NCI-H82 treated with DMSO at 0.1 percent for 48 hours (cell line): ENCODE measurements at regions not wholly inside any gene's neighbourhood (a gene's known extent, or its start where the extent isn't known, plus 50 kb on each side); places are given as distances from the start of the nearest gene placed in this dataset.
A peak's percentile ranks its signal among the peaks of the same experiment; 100 is the strongest.

Experiments used
- DNase-seq: peaks from one replicate; lab custom pipeline; 2025; ENCODE audit not compliant: unreplicated experiment; lab: John Stamatoyannopoulos, UW

DNA sequence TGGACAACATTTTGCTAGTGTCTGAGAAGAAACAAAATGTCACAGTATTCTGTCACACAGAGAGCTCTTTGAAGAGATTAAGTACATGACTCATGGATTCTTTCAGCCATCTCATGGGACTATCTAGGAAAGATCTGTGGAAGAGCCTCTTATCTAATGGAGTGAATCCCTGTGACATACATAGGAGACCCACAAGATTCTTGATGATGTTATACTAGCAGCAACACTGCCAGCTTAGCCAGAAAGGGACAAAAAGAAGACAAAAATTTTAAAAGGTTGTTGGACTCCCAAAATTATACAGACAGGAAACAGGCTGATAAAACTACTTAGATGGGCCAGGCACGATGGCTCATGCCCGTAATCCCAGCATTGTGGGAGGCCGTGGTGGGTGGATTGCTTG lies 143.3 kb upstream of the MGAT5 start:
- no peak for DNase-seq

DNA sequence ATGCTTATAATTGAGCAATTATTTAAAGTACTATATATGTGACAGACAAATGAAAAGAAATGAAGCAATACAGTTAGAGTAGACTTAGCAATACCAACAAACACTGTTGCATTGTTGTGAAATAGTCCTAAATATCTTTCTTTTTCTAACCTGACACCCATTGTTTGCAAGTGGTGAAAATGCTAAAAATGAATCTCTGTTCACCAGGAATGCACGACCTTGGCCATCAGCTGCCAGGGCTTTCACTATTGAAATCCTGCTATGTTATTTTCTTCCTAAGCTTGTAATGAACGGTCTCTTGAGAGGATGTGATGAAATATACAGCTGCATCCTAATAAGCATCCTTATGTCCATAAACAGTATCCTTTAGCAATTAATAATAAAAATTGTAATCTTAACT lies 136.2 kb upstream of the MGAT5 start:
- DNase-seq = no peak

DNA sequence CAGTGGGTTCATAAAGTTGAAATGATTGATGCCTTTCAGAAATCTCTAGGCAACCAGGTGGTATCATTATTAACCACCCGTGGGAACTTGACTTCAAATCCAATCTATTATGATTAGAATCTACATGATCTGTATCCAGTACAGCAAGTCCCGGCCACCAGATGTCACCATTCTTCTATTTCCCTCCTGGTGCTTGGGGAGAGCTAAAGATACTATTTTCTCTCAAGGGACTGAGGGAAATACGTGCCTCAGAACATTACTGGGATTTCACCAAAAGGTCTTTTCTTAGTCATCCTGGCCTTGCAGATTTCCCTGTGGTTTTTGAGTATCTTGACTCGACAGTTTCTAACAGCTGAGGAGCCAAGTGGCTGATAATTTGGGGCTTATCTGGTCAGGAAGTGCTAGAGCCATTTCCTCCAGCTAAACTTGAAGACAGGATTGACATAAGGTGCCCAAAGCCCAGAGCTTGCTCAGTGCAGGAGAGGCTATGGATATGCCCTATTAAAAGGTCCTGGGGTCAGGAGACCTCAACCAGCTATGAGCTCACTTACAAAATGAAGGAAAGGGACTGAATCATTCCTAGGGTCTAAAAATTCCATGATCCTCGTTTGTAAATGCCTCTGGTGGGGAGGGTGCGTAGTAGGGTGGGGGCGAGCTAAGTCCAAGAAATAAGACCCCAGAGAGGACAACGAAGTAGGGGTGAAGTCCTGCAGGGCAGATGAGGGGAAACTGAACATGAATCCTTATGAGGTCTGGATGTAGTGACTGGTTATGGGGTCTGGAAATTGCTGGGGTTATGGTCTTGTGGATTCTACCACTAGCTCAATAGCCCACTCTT lies 135.4 kb upstream of the MGAT5 start:
- DNase-seq = peak; percentile 81

- no peak for DNase-seq
These were observed 134.7 kb upstream of the MGAT5 start for GRCh38 chr2:134119117-134119712.

GRCh38 chr2:134119713-134120405 lies 134.0 kb upstream of the MGAT5 start:
- peak; percentile 74 for DNase-seq

GRCh38 chr2:134120406-134120732 lies 133.5 kb upstream of the MGAT5 start:
- no peak for DNase-seq

DNA sequence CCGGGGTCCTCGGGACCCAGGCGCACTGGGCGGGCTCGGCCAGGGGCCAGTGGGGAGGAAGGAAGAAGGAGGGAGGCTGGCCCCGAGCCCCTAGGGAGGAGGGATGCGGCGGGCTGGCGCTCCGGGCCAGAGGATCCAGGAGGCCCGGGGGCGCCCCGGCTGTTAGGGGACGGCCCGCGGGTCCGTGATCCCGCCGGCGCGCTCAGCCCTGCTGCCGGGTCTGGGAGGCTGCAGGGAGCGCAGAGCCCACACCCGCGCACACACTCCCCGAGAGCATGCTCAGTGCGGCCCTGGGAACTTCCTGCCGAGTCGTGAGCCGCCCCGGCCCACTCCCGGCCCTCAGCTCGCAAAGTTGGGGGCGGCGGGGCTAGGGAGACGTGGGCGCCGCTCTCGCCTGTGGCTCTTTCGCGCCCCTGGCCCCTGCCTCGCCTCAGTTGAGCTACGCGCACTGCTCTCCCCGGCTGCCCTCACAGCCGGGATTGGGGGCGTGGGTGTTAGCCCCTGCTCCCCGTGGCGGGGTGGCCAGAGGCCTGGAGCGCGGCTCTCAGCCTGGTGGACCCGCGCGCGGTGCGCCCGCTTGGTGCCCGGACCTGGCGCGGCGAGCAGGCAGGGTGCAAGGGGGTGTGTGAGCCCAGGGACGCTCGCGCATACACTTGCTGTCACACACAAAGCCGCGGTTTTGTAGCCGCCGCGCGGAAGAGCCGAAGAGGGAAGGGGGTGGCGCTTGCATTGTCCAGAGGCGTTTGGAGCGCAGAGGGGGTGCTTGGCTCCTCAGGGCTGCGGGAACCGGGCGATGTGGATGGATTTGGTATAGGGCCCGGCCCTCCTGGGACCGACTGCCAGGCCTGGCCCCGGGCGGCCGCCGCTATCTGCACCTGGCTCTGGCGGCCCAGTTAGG lies 132.9 kb upstream of the MGAT5 start:
- no peak for DNase-seq

DNA sequence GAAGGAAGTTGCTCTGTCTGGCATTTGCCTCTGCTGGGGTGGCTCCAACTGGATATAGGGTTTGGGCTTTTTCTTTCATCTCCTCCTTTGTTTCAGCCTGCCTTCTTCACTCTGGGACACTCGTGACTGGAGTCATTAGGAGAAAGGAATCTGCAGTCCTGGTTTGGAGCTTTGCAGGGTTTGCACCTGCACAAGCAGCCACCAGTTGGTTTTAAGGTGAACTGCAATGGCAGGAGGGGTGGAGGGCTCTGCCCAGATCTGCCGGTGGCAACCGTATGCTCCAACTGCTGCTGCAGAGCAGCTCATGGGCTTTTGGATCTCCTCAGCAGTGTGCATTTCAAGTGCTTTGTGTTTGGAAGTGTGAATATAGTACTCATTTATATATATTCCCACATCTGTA lies 131.3 kb upstream of the MGAT5 start:
- no peak for DNase-seq

DNA sequence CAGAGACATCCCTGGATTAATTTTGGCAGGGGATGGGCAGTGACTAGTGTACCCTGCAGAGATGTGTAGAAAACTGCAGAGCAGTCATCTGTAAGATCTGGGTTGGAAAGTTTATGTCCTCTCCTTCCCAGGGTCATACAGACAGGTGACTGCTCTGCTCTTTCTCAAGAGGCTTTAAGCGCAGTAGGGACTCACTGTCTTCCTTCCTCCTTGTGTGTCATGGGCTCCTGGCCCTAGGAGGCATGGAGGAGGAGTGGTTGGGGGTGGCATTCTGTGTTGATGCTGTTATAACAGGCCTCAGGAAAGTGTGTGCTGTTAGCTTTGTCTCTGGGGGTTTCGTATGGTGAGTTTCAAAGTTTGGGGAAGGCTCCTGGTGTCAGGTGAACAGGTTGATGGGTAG lies 130.5 kb upstream of the MGAT5 start:
- DNase-seq = no peak

GRCh38 chr2:134124047-134124753 lies 129.7 kb upstream of the MGAT5 start:
- peak; percentile 76 for DNase-seq

- no peak for DNase-seq
These were observed 126.4 kb upstream of the MGAT5 start for GRCh38 chr2:134127496-134127895.

DNA sequence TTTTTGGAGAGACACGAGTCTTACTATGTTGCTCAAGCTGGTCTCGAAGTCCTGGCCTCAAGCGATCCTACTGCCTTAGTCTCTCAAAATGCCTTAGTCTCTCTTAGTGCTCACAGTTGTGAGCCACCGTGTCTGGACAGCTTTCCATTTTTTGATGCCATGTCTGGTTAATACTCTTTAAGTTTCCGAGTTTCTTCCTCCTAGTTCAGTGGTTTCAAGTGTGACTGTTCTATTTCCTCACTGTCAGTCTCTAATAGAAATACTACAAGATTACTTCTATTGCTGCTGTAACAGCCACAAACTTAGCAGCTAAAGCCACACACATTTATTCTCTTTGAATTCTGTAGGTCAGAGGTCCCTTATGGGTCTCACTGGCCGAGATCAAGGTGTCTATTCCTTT lies 125.1 kb upstream of the MGAT5 start:
- no peak for DNase-seq

- no peak for DNase-seq
These were observed 123.9 kb upstream of the MGAT5 start for GRCh38 chr2:134129900-134130537.

DNA sequence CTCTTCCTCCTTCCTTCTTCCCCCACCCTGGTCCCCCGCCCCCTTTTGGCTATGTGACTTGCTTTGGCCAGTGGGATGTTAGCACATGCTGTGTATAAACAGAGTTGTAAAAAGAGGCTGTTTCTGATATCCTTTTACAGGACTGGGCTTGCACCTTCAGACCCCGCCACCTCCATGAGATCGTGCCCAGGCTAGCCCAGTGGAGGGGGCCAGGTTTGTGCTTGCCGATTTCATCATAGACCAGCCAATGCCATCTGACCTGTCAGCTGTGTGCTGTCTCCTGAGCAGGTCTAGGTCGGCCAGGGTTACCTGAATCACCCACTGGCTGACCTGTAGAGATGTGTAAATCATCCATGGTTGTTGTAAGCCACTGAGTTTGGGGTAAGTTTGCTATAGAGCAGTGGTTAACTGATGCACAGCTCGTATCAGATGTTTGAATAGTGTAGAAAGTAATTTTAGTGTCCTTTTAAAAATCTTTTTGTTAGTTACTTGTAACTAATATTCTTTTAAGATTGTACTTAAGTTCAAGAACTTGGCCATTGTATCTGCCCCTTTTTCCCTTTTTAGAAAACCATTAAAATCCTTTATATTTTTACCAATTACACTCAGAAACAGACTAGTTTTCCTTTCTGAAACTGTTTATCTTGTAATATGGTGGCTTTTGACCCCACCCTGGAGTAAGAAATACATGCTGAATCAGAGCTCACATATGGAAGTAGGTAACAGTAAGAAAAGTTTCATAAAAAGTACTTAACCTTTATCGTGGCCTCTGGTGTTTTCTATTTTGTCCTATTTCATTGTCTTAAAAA lies 122.0 kb upstream of the MGAT5 start:
- no peak for DNase-seq

- no peak for DNase-seq
These were observed 121.4 kb upstream of the MGAT5 start for GRCh38 chr2:134132490-134132857.

GRCh38 chr2:134133622-134134312 lies 120.1 kb upstream of the MGAT5 start:
- DNase-seq = no peak

DNA sequence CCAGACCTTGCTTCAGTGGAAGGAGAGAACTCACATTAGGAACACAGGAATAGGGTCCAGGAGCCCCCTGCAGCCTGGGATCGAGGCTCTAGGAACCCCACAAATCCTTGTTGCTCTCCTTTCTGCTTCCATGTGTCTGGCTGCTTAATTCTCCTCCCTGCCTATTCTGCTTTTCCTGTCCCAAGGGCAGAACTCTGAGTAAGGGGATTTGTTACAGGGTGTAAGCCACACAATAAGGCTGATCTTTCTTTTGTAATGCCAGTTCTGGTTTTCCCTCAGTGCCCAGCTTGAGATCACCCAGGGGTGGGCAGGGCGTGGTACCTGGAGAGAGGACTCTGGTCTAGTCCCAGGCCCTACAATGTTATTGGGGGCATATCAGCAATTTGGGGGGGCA lies 119.6 kb upstream of the MGAT5 start:
- DNase-seq = no peak

DNA sequence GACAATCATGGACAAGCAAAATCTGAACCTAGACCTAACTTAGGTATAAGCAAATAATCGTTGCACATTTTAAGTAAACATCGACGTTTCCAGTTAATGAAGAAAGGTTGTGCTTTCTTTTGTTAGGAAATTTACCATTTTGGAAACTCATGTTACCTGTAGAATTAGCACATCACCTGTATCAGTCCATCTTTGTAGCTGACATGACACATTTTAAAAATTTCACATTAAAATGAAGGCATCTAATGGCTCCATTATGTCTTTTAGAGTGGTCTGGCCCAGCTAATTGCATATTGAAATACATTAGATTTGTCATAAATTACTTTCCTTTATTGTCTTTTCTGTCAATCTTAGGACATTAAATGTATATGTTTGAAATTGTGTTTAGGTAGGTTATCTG lies 119.0 kb upstream of the MGAT5 start:
- DNase-seq = no peak

DNA sequence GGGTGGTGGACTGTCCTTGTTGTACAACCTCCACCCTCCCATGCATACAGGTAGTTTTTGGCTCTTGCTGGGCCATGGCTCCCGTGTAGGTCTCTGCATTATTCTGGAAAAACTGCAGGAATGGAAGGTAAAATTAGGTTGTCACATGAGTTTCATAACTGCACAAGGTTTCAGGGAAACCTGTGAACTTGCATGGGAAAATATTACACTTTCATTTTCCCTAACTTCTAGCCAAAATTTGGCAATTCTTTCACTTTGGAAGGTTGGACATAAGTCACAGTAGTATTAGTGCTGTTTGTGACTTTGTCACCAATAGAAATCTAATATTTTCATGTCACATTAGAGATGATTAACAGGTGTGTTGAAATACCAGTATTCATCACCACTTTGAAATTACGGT lies 118.1 kb upstream of the MGAT5 start:
- no peak for DNase-seq
